Suprapubic skin (tissue), 4 donors: ENCODE measurements at regions not wholly inside any gene's neighbourhood (a gene's known extent, or its start where the extent isn't known, plus 50 kb on each side); places are given as distances from the start of the nearest gene placed in this dataset.

Experiments
- DNase-seq, 2 donors: peaks; one replicate each; pipeline ENCODE4 v3.0.0-alpha.2; 2019; ENCODE audit warnings: low spot score in 2 of 2
- H3K27ac ChIP-seq: fragments of 200-600 bp; sonication (generic); one replicate; pipeline ENCODE4 v1.5.1; 2019
- H3K27me3 ChIP-seq: fragments of 200-600 bp; sonication (generic); one replicate; pipeline ENCODE4 v1.5.1; 2019
- H3K36me3 ChIP-seq: fragments of 200-600 bp; sonication (generic); one replicate; pipeline ENCODE4 v1.5.1; 2019
- H3K4me1 ChIP-seq: fragments of 200-600 bp; sonication (generic); one replicate; pipeline ENCODE4 v1.5.1; 2019
- H3K4me3 ChIP-seq: fragments of 200-600 bp; sonication (generic); one replicate; pipeline ENCODE4 v1.5.1; 2019; ENCODE audit warnings: mild to moderate bottlenecking
- H3K9me3 ChIP-seq: fragments of 200-600 bp; sonication (generic); one replicate; pipeline ENCODE4 v1.5.1; 2019
- CTCF ChIP-seq, 2 donors: fragments of 200-600 bp in 1 of 2; fragments of 450-650 bp in 1 of 2; sonication (generic) in 1 of 2; IDR thresholded peaks; one replicate each; pipeline ENCODE4 v1.5.1; 2016 to 2019; ENCODE audit warnings: antibody characterized with exemption in 2 of 2, mild to moderate bottlenecking in 1 of 2, moderate library complexity in 1 of 2
- EP300 ChIP-seq: sonication (generic); formaldehyde crosslinking; IDR thresholded peaks from one replicate; pipeline ENCODE4 v1.6.1; 2017; ENCODE audit warnings: antibody characterized with exemption
- POLR2A ChIP-seq, 2 donors: fragments of 450-650 bp; IDR thresholded peaks; one replicate each; pipeline ENCODE4 v1.6.1; 2017; ENCODE audit warnings: antibody characterized with exemption in 2 of 2, mild to moderate bottlenecking in 2 of 2, moderate library complexity in 2 of 2
- POLR2AphosphoS5 ChIP-seq, 3 donors: sonication (generic); formaldehyde crosslinking; IDR thresholded peaks; one replicate each; pipeline ENCODE4 v1.6.1; 2017; ENCODE audit warnings: antibody characterized with exemption in 3 of 3
- WGBS: methylation state at CpG from one replicate; pipeline ENCODE4 v1.1.5; 2018; 5-methylcytosine and 5-hydroxymethylcytosine counted together

- Histone ChIP-seq H3K27me3 (no peaks in the 10 kb centered on the region), H3K27ac (no peak overlapping the region), H3K4me3 (no peak overlapping the region), H3K4me1 (no peaks in the 10 kb centered on the region), H3K9me3 (peaks cover 5% of the 10 kb centered on the region), H3K36me3 (no peaks in the 10 kb centered on the region)
- WGBS = 94% methylated on average over 3 of the region's 3 CpGs
- TF ChIP-seq POLR2A (IDR thresholded peaks at IDR 0.05) (no peak), POLR2AphosphoS5 (IDR thresholded peaks at IDR 0.05) (no peak)
- DNase-seq = no peak
Observed at GRCh38 chr16:9555051-9555450, 463.6 kb downstream of the HAPSTR1 start.

GRCh38 chr16:9556949-9557665 is 465.7 kb downstream of the HAPSTR1 start:
- Histone ChIP-seq H3K4me3 (no peak overlapping the region), H3K27ac (no peak overlapping the region), H3K9me3 (peaks cover 5% of the 10 kb centered on the region), H3K27me3 (no peaks in the 10 kb centered on the region), H3K4me1 (no peaks in the 10 kb centered on the region), H3K36me3 (no peaks in the 10 kb centered on the region)
- 77% methylated on average over 7 of the region's 7 CpGs for WGBS
- TF ChIP-seq POLR2AphosphoS5 (IDR thresholded peaks at IDR 0.05) (no peak), CTCF (IDR thresholded peaks at IDR 0.05) (no peak), EP300 (no peak), POLR2A (IDR thresholded peaks at IDR 0.05) (no peak)
- no peak for DNase-seq

- TF ChIP-seq EP300 (no peak), CTCF (IDR thresholded peaks at IDR 0.05) (no peak), POLR2A (IDR thresholded peaks at IDR 0.05) (no peak), POLR2AphosphoS5 (IDR thresholded peaks at IDR 0.05) (no peak)
- 70% methylated on average over 3 of the region's 3 CpGs for WGBS
- H3K27ac ChIP-seq = no peak overlapping the region
- H3K4me3 ChIP-seq = no peak overlapping the region
- H3K9me3 ChIP-seq = peaks cover 5% of the 10 kb centered on the region
- no peaks in the 10 kb centered on the region for H3K27me3 ChIP-seq
- H3K4me1 ChIP-seq = no peaks in the 10 kb centered on the region
- H3K36me3 ChIP-seq = no peaks in the 10 kb centered on the region
- DNase-seq = no peak
Observed at GRCh38 chr16:9557713-9558112, 466.3 kb downstream of the HAPSTR1 start.

GRCh38 chr16:9566099-9566498 is 474.7 kb downstream of the HAPSTR1 start:
- Histone ChIP-seq H3K4me3 (no peak overlapping the region), H3K9me3 (no peaks in the 10 kb centered on the region), H3K36me3 (no peaks in the 10 kb centered on the region), H3K4me1 (no peaks in the 10 kb centered on the region), H3K27ac (no peak overlapping the region), H3K27me3 (no peaks in the 10 kb centered on the region)
- DNase-seq = no peak
- no peak for TF ChIP-seq POLR2AphosphoS5 (IDR thresholded peaks at IDR 0.05)
- no peak for TF ChIP-seq POLR2A (IDR thresholded peaks at IDR 0.05)
- TF ChIP-seq CTCF (IDR thresholded peaks at IDR 0.05) = no peak
- TF ChIP-seq EP300 = no peak
- 91% methylated on average over 6 of the region's 6 CpGs for WGBS

- Histone ChIP-seq H3K36me3 (no peaks in the 10 kb centered on the region), H3K27me3 (no peaks in the 10 kb centered on the region), H3K27ac (no peak overlapping the region), H3K4me1 (no peaks in the 10 kb centered on the region), H3K9me3 (no peaks in the 10 kb centered on the region), H3K4me3 (no peak overlapping the region)
- no peak for DNase-seq
- WGBS = 51% methylated on average over 7 of the region's 7 CpGs
- TF ChIP-seq EP300 (no peak), CTCF (IDR thresholded peaks at IDR 0.05) (no peak), POLR2AphosphoS5 (IDR thresholded peaks at IDR 0.05) (no peak), POLR2A (IDR thresholded peaks at IDR 0.05) (no peak)
Observed at GRCh38 chr16:9567666-9568065, 476.2 kb downstream of the HAPSTR1 start.

GRCh38 chr16:9568261-9568660 is 476.8 kb downstream of the HAPSTR1 start:
- DNase-seq = no peak
- TF ChIP-seq POLR2A (IDR thresholded peaks at IDR 0.05) = no peak
- no peak for TF ChIP-seq CTCF (IDR thresholded peaks at IDR 0.05)
- no peak for TF ChIP-seq EP300
- no peak for TF ChIP-seq POLR2AphosphoS5 (IDR thresholded peaks at IDR 0.05)
- Histone ChIP-seq H3K4me3 (no peak overlapping the region), H3K9me3 (no peaks in the 10 kb centered on the region), H3K27me3 (no peaks in the 10 kb centered on the region), H3K27ac (no peak overlapping the region), H3K4me1 (no peaks in the 10 kb centered on the region), H3K36me3 (no peaks in the 10 kb centered on the region)
- WGBS = 82% methylated on average over 2 of the region's 2 CpGs
